Activated CD4-positive, alpha-beta memory T cell treated with anti-CD3 and anti-CD28 coated beads for 36 hours (primary cell): ENCODE measurements at regions not wholly inside any gene's neighbourhood (a gene's known extent, or its start where the extent isn't known, plus 50 kb on each side); places are given as distances from the start of the nearest gene placed in this dataset.

Experiments used
- CTCF ChIA-PET: fragments of 350-600 bp; sonication (Branson Sonifier 250); formaldehyde crosslinking; loops from one replicate; lab custom pipeline; 2021; ENCODE audit warnings: antibody characterized with exemption, inconsistent platforms; lab: Charles Lee
- POLR2A ChIA-PET: fragments of 350-600 bp; sonication (Branson Sonifier 250); formaldehyde crosslinking; loops from one replicate; lab custom pipeline; 2021; ENCODE audit warnings: antibody characterized with exemption; lab: Charles Lee
- DNase-seq: peaks from one replicate; pipeline ENCODE4 v3.0.0-alpha.2; 2020
- H3K27ac Mint-ChIP-seq: one replicate; pipeline ENCODE4 v1.8.0; 2021; ENCODE audit warnings: mixed read lengths
- H3K27me3 Mint-ChIP-seq: one replicate; pipeline ENCODE4 v1.8.0; 2021; ENCODE audit warnings: mixed read lengths
- H3K36me3 Mint-ChIP-seq: one replicate; pipeline ENCODE4 v1.8.0; 2021; ENCODE audit warnings: mixed read lengths
- H3K4me1 Mint-ChIP-seq: one replicate; pipeline ENCODE4 v1.8.0; 2021; ENCODE audit warnings: low read depth, mixed read lengths
- H3K4me3 Mint-ChIP-seq: one replicate; pipeline ENCODE4 v1.8.0; 2021; ENCODE audit warnings: mild to moderate bottlenecking, mixed read lengths
- H3K9me3 Mint-ChIP-seq: one replicate; pipeline ENCODE4 v1.8.0; 2021; ENCODE audit warnings: mixed read lengths
- intact Hi-C: fragments of 100-400 bp; cut with micrococcal nuclease; formaldehyde crosslinking; loops from one replicate; pipeline ENCODE4 v1.15.1; 2023

GRCh38 chr12:28859551-28859950 lies 289.5 kb upstream of the FAR2 start:
- H3K9me3 Mint-ChIP-seq: no peaks in the 10 kb centered on the region
- ChIA-PET CTCF (no interaction called here), POLR2A (no interaction called here)
- H3K27ac Mint-ChIP-seq: no peak overlapping the region
- intact Hi-C loops: no loop called here
- no peak for DNase-seq
- H3K27me3 Mint-ChIP-seq: no peaks in the 10 kb centered on the region
- no peaks in the 10 kb centered on the region for H3K4me1 Mint-ChIP-seq
- no peak overlapping the region for H3K4me3 Mint-ChIP-seq
- no peaks in the 10 kb centered on the region for H3K36me3 Mint-ChIP-seq

GRCh38 chr12:28865776-28866175 lies 283.3 kb upstream of the FAR2 start:
- intact Hi-C loops: no loop called here
- ChIA-PET POLR2A (no interaction called here), CTCF (no interaction called here)
- Mint-ChIP-seq H3K27me3 (peaks cover 1% of the 10 kb centered on the region), H3K36me3 (no peaks in the 10 kb centered on the region), H3K9me3 (no peaks in the 10 kb centered on the region), H3K4me3 (no peak overlapping the region), H3K27ac (no peak overlapping the region), H3K4me1 (no peaks in the 10 kb centered on the region)
- DNase-seq: no peak

- ChIA-PET POLR2A (interaction anchor here (0.5 kb wide), 1 partner anchor 501 kb away, joined by 4 read pairs; no protein-coding TSS in a partner anchor), CTCF (no interaction called here)
- H3K27me3 Mint-ChIP-seq: peaks cover 1% of the 10 kb centered on the region
- H3K36me3 Mint-ChIP-seq: no peaks in the 10 kb centered on the region
- intact Hi-C loops: no loop called here
- H3K4me3 Mint-ChIP-seq: no peak overlapping the region
- no peaks in the 10 kb centered on the region for H3K4me1 Mint-ChIP-seq
- H3K9me3 Mint-ChIP-seq: no peaks in the 10 kb centered on the region
- no peak for DNase-seq
- no peak overlapping the region for H3K27ac Mint-ChIP-seq
Observed at GRCh38 chr12:28866296-28866695, 282.8 kb upstream of the FAR2 start.

- Mint-ChIP-seq H3K27me3 (peaks cover 1% of the 10 kb centered on the region), H3K4me1 (no peaks in the 10 kb centered on the region), H3K9me3 (no peaks in the 10 kb centered on the region), H3K36me3 (no peaks in the 10 kb centered on the region), H3K27ac (no peak overlapping the region), H3K4me3 (no peak overlapping the region)
- intact Hi-C loops: no loop called here
- CTCF ChIA-PET: no interaction called here
- no peak for DNase-seq
- POLR2A ChIA-PET: interaction anchor here (0.5 kb wide), 1 partner anchor 500 kb away, joined by 4 read pairs; no protein-coding TSS in a partner anchor
Observed at GRCh38 chr12:28866715-28867503, 282.2 kb upstream of the FAR2 start.

- no peak for DNase-seq
- Mint-ChIP-seq H3K27ac (no peak overlapping the region), H3K36me3 (no peaks in the 10 kb centered on the region), H3K4me1 (no peaks in the 10 kb centered on the region), H3K27me3 (peaks cover 1% of the 10 kb centered on the region), H3K4me3 (no peak overlapping the region), H3K9me3 (no peaks in the 10 kb centered on the region)
- POLR2A ChIA-PET: no interaction called here
- intact Hi-C loops: no loop called here
- CTCF ChIA-PET: no interaction called here
Observed at GRCh38 chr12:28868414-28868813, 280.7 kb upstream of the FAR2 start.

GRCh38 chr12:28869197-28869596 lies 279.9 kb upstream of the FAR2 start:
- POLR2A ChIA-PET: no interaction called here
- Mint-ChIP-seq H3K9me3 (no peaks in the 10 kb centered on the region), H3K36me3 (no peaks in the 10 kb centered on the region), H3K27ac (no peak overlapping the region), H3K4me1 (no peaks in the 10 kb centered on the region), H3K27me3 (peaks cover 1% of the 10 kb centered on the region), H3K4me3 (no peak overlapping the region)
- intact Hi-C loops: no loop called here
- CTCF ChIA-PET: no interaction called here
- DNase-seq: no peak

- Mint-ChIP-seq H3K9me3 (no peaks in the 10 kb centered on the region), H3K4me1 (no peaks in the 10 kb centered on the region), H3K36me3 (no peaks in the 10 kb centered on the region), H3K27me3 (no peaks in the 10 kb centered on the region), H3K4me3 (no peak overlapping the region), H3K27ac (no peak overlapping the region)
- DNase-seq: no peak
- CTCF ChIA-PET: no interaction called here
- intact Hi-C loops: no loop called here
- POLR2A ChIA-PET: no interaction called here
Observed at GRCh38 chr12:28870839-28871440, 278.1 kb upstream of the FAR2 start.

GRCh38 chr12:28872654-28873268 lies 276.3 kb upstream of the FAR2 start:
- peak; percentile 35 for DNase-seq
- Mint-ChIP-seq H3K4me3 (no peak overlapping the region), H3K36me3 (no peaks in the 10 kb centered on the region), H3K4me1 (no peaks in the 10 kb centered on the region), H3K9me3 (no peaks in the 10 kb centered on the region), H3K27ac (no peak overlapping the region), H3K27me3 (no peaks in the 10 kb centered on the region)
- intact Hi-C loops: no loop called here
- ChIA-PET CTCF (interaction anchor here (0.7 to 2.4 kb wide), 4 partner anchors 12 to 1139 kb away, joined by 3 to 13 read pairs (median 4); no protein-coding TSS in a partner anchor), POLR2A (no interaction called here)

GRCh38 chr12:28874758-28875157 lies 274.3 kb upstream of the FAR2 start:
- H3K4me1 Mint-ChIP-seq: no peaks in the 10 kb centered on the region
- CTCF ChIA-PET: no interaction called here
- no peaks in the 10 kb centered on the region for H3K27me3 Mint-ChIP-seq

GRCh38 chr12:28876196-28876798 lies 272.8 kb upstream of the FAR2 start:
- DNase-seq: no peak
- Mint-ChIP-seq H3K27ac (no peak overlapping the region), H3K4me3 (no peak overlapping the region), H3K27me3 (no peaks in the 10 kb centered on the region), H3K36me3 (no peaks in the 10 kb centered on the region), H3K4me1 (no peaks in the 10 kb centered on the region), H3K9me3 (no peaks in the 10 kb centered on the region)
- ChIA-PET CTCF (no interaction called here), POLR2A (no interaction called here)
- intact Hi-C loops: no loop called here

More at GRCh38 chr12:28874758-28875157, 274.3 kb upstream of the FAR2 start:
- intact Hi-C loops: no loop called here
- Mint-ChIP-seq H3K36me3 (no peaks in the 10 kb centered on the region), H3K9me3 (no peaks in the 10 kb centered on the region), H3K4me3 (no peak overlapping the region), H3K27ac (no peak overlapping the region)
- no peak for DNase-seq
- POLR2A ChIA-PET: no interaction called here

- no peaks in the 10 kb centered on the region for H3K27me3 Mint-ChIP-seq
- no peak for DNase-seq
- no peak overlapping the region for H3K27ac Mint-ChIP-seq
- no peaks in the 10 kb centered on the region for H3K9me3 Mint-ChIP-seq
- H3K4me1 Mint-ChIP-seq: no peaks in the 10 kb centered on the region
- intact Hi-C loops: no loop called here
- no peaks in the 10 kb centered on the region for H3K36me3 Mint-ChIP-seq
- ChIA-PET CTCF (no interaction called here), POLR2A (no interaction called here)
- no peak overlapping the region for H3K4me3 Mint-ChIP-seq
Observed at GRCh38 chr12:28877854-28878253, 271.2 kb upstream of the FAR2 start.

- H3K4me3 Mint-ChIP-seq: no peak overlapping the region
- intact Hi-C loops: no loop called here
- no peak for DNase-seq
- CTCF ChIA-PET: no interaction called here
- H3K4me1 Mint-ChIP-seq: no peaks in the 10 kb centered on the region
- no peaks in the 10 kb centered on the region for H3K36me3 Mint-ChIP-seq
- H3K27me3 Mint-ChIP-seq: no peaks in the 10 kb centered on the region
- POLR2A ChIA-PET: no interaction called here
- no peaks in the 10 kb centered on the region for H3K9me3 Mint-ChIP-seq
- H3K27ac Mint-ChIP-seq: no peak overlapping the region
Observed at GRCh38 chr12:28878629-28879028, 270.4 kb upstream of the FAR2 start.
